Fibroblast of lung (primary cell): ENCODE measurements at regions not wholly inside any gene's neighbourhood (a gene's known extent, or its start where the extent isn't known, plus 50 kb on each side); places are given as distances from the start of the nearest gene placed in this dataset.

Experiments
- DNase-seq, 2 donors: peaks; one replicate each; pipeline versions ENCODE4 v3.0.0 to v3.0.0-alpha.2; 2010; ENCODE audit warnings: low read depth in 2 of 2
- H2AFZ ChIP-seq: 2 replicates; pipeline ENCODE4 v1.5.1; 2012; ENCODE audit warnings: low read length, control low read depth, inconsistent platforms
- H3K27ac ChIP-seq: 2 replicates; pipeline ENCODE4 v1.5.1; 2011; ENCODE audit warnings: low read length, control low read depth; ENCODE audit not compliant: insufficient read depth
- H3K27me3 ChIP-seq: 2 replicates; pipeline ENCODE4 v1.5.1; 2011; ENCODE audit warnings: mild to moderate bottlenecking, low read length; ENCODE audit not compliant: control insufficient read depth, insufficient read depth
- H3K36me3 ChIP-seq: 2 replicates; pipeline ENCODE4 v1.5.1; 2011; ENCODE audit warnings: low read length; ENCODE audit not compliant: control insufficient read depth, insufficient read depth
- H3K4me1 ChIP-seq: 2 replicates; pipeline ENCODE4 v1.5.1; 2011; ENCODE audit warnings: low read length; ENCODE audit not compliant: control insufficient read depth, insufficient read depth; ENCODE audit errors: extremely low read depth
- H3K4me2 ChIP-seq: 2 replicates; pipeline ENCODE4 v1.5.1; 2011; ENCODE audit warnings: low read length, control low read depth; ENCODE audit not compliant: insufficient read depth; ENCODE audit errors: extremely low read depth
- H3K4me3 ChIP-seq, 4 experiments: fragments of 200-600 bp in 1 of 4; sonication (generic) in 1 of 4; replicated peaks in 1 of 4; 2 replicates each; pipeline ENCODE4 v1.5.1; 2011 to 2016; ENCODE audit warnings: low read length in 4 of 4, low read depth in 3 of 4, mild to moderate bottlenecking in 3 of 4, control low read depth in 2 of 4, inconsistent platforms in 1 of 4, mixed read lengths in 1 of 4; ENCODE audit not compliant: insufficient read depth in 1 of 4; ENCODE audit errors: control extremely low read depth in 1 of 4
- H3K79me2 ChIP-seq: 2 replicates; pipeline ENCODE4 v1.5.1; 2012; ENCODE audit warnings: mild to moderate bottlenecking, low read length, inconsistent platforms; ENCODE audit not compliant: control insufficient read depth, insufficient read depth
- H3K9ac ChIP-seq: 2 replicates; pipeline ENCODE4 v1.5.1; 2011; ENCODE audit warnings: mild to moderate bottlenecking, low read length, control low read depth; ENCODE audit not compliant: insufficient read depth
- H3K9me3 ChIP-seq: 2 replicates; pipeline ENCODE4 v1.5.1; 2012; ENCODE audit warnings: low read depth, low read length; ENCODE audit not compliant: control insufficient read depth, insufficient read depth
- H4K20me1 ChIP-seq: 2 replicates; pipeline ENCODE4 v1.5.1; 2011; ENCODE audit warnings: low read length; ENCODE audit not compliant: control insufficient read depth, insufficient read depth; ENCODE audit errors: extremely low read depth
- CTCF ChIP-seq, 2 donors: IDR thresholded peaks in 1 of 2; conservative IDR thresholded peaks in 1 of 2; 1 replicate in 1 of 2; 2 replicates in 1 of 2; pipeline ENCODE4 v1.5.1; 2011 to 2012; ENCODE audit warnings: low read length in 2 of 2, control low read depth in 1 of 2, inconsistent platforms in 1 of 2, low read depth in 1 of 2, mild to moderate bottlenecking in 1 of 2
- EZH2 ChIP-seq: IDR thresholded peaks from 2 replicates; pipeline ENCODE4 v1.5.1; 2012; ENCODE audit warnings: low read length, control low read depth, mild to moderate bottlenecking; ENCODE audit errors: missing control alignments

DNA sequence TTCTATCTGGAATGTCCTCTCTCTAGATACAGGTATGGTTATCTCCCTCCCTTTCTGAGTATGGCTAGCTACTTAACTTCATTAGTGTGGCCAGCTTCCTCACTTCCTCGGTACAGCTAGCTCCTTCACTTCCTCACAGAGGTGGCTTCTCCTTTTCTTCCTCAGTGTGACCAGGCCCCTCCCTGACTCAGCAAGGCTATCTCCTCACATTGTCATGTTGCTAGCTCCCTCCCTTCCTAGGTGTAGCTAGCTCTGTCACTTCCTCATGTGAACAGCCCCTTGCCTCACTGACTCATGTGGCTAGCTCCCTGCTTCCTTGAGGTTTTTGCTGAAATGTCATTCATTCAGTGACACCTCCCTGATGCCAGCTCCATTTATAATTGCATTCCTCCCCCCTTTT, 67.3 kb upstream of the DDIT4L start:
- Histone ChIP-seq H3K4me1 (no peaks in the 10 kb centered on the region), H3K36me3 (no peaks in the 10 kb centered on the region), H3K79me2 (no peaks in the 10 kb centered on the region), H2AFZ (no peak overlapping the region), H3K9me3 (no peaks in the 10 kb centered on the region), H3K9ac (no peak overlapping the region), H3K27ac (no peak overlapping the region), H3K4me3 (no peak overlapping the region), H3K4me2 (no peak overlapping the region), H4K20me1 (no peaks in the 10 kb centered on the region), H3K27me3 (no peaks in the 10 kb centered on the region)
- TF ChIP-seq EZH2 (no peak), CTCF (conservative IDR thresholded peaks at IDR 0.05 in 1 of 2, IDR thresholded peaks at IDR 0.05 in 1 of 2; ENCODE audit: low read depth in 1 of 2, low read length in 2 of 2) (no peak)
- no peak for DNase-seq

DNA sequence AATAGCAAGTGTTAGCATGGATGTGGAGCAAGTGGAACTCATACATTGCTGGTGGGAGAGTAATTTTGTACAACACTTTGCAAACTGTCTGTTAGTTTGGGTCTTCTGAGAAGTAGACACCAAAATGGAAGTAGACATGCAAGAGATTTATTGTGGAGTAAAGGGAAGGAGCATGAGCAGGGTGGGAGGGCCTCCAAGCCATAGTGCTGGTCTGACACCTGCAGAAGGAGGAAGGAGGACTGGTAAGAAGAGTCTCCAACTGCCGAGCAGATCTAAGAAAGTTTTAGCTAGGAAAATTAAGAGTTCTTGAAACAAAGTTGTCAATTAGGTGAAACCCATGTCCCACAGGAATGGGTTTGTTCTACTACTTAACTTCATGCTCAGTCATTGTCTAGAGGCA, 64.0 kb upstream of the DDIT4L start:
- TF ChIP-seq CTCF (conservative IDR thresholded peaks at IDR 0.05 in 1 of 2, IDR thresholded peaks at IDR 0.05 in 1 of 2; ENCODE audit: low read depth in 1 of 2, low read length in 2 of 2) (no peak), EZH2 (no peak)
- Histone ChIP-seq H4K20me1 (no peaks in the 10 kb centered on the region), H3K4me1 (no peaks in the 10 kb centered on the region), H3K27ac (no peak overlapping the region), H3K9me3 (no peaks in the 10 kb centered on the region), H3K36me3 (no peaks in the 10 kb centered on the region), H3K9ac (no peak overlapping the region), H3K4me3 (no peak overlapping the region), H2AFZ (no peak overlapping the region), H3K27me3 (no peaks in the 10 kb centered on the region), H3K4me2 (no peak overlapping the region), H3K79me2 (no peaks in the 10 kb centered on the region)
- DNase-seq = no peak

- no peak for TF ChIP-seq EZH2
- TF ChIP-seq CTCF (conservative IDR thresholded peaks at IDR 0.05 in 1 of 2, IDR thresholded peaks at IDR 0.05 in 1 of 2; ENCODE audit: low read depth in 1 of 2, low read length in 2 of 2) = no peak
- H3K9ac ChIP-seq = no peak overlapping the region
- H2AFZ ChIP-seq = no peak overlapping the region
- no peaks in the 10 kb centered on the region for H3K4me1 ChIP-seq
- no peaks in the 10 kb centered on the region for H4K20me1 ChIP-seq
- no peak overlapping the region for H3K4me3 ChIP-seq
- no peaks in the 10 kb centered on the region for H3K36me3 ChIP-seq
- H3K27me3 ChIP-seq = no peaks in the 10 kb centered on the region
- H3K4me2 ChIP-seq = no peak overlapping the region
- DNase-seq = no peak
- H3K27ac ChIP-seq = no peak overlapping the region
- no peaks in the 10 kb centered on the region for H3K9me3 ChIP-seq
- H3K79me2 ChIP-seq = no peaks in the 10 kb centered on the region
Observed at GRCh38 chr4:100248476-100248875, 58.2 kb upstream of the DDIT4L start.
